Vagina (tissue), 2 donors: ENCODE measurements at regions not wholly inside any gene's neighbourhood (a gene's known extent, or its start where the extent isn't known, plus 50 kb on each side); places are given as distances from the start of the nearest gene placed in this dataset.
"Not testable (repeated sequence)": the region's sequence is repeated elsewhere in the genome, so short reads cannot be mapped to it uniquely, and the experiment has no call there.

Source experiments
- DNase-seq, 2 donors: peaks; one replicate each; pipeline ENCODE4 v3.0.0-alpha.2; 2017; ENCODE audit errors: extremely low spot score in 2 of 2
- H3K27ac ChIP-seq: fragments of 200-600 bp; sonication (generic); one replicate; pipeline ENCODE4 v1.5.1; 2019
- H3K27me3 ChIP-seq: fragments of 200-600 bp; sonication (generic); one replicate; pipeline ENCODE4 v1.5.1; 2019
- H3K36me3 ChIP-seq, 2 donors: fragments of 200-600 bp; sonication (generic); one replicate each; pipeline ENCODE4 v1.5.1; 2017 to 2019
- H3K4me1 ChIP-seq: fragments of 200-600 bp; sonication (generic); one replicate; pipeline ENCODE4 v1.5.1; 2019
- H3K4me3 ChIP-seq, 2 donors: fragments of 200-600 bp; sonication (generic); 1 replicate in 1 of 2; 2 replicates in 1 of 2; pipeline ENCODE4 v1.5.1; 2016 to 2019
- H3K9me3 ChIP-seq: fragments of 200-600 bp; sonication (generic); one replicate; pipeline ENCODE4 v1.5.1; 2019
- CTCF ChIP-seq, 3 experiments: fragments of 450-650 bp in 2 of 3; fragments of 200-600 bp in 1 of 3; sonication (generic) in 1 of 3; IDR thresholded peaks; one replicate each; pipeline ENCODE4 v1.5.1; 2017 to 2019; ENCODE audit warnings: antibody characterized with exemption in 3 of 3, mild to moderate bottlenecking in 2 of 3, moderate library complexity in 2 of 3
- POLR2A ChIP-seq, 2 donors: fragments of 450-650 bp; IDR thresholded peaks; one replicate each; pipeline ENCODE4 v1.6.1; 2017; ENCODE audit warnings: antibody characterized with exemption in 2 of 2, mild to moderate bottlenecking in 2 of 2, moderate library complexity in 2 of 2
- POLR2AphosphoS5 ChIP-seq, 2 donors: sonication (generic); formaldehyde crosslinking; IDR thresholded peaks; one replicate each; pipeline ENCODE4 v1.9.0; 2017; ENCODE audit warnings: antibody characterized with exemption in 2 of 2, mild to moderate bottlenecking in 2 of 2, low read depth in 1 of 2; ENCODE audit not compliant: insufficient read depth in 1 of 2
- intact Hi-C: fragments of 100-400 bp; cut with DNase I; formaldehyde crosslinking; loops from one replicate; pipeline ENCODE4 v1.15.1; 2023

- no peak overlapping the region for H3K27ac ChIP-seq
- no peaks in the 10 kb centered on the region for H3K27me3 ChIP-seq
- no peaks in the 10 kb centered on the region for H3K4me1 ChIP-seq
- intact Hi-C loops, result no loop called here
- no peaks in the 10 kb centered on the region for H3K9me3 ChIP-seq
- no peak for TF ChIP-seq POLR2AphosphoS5 (IDR thresholded peaks at IDR 0.05; ENCODE audit: insufficient read depth in 1 of 2, low read depth in 1 of 2)
- TF ChIP-seq CTCF (IDR thresholded peaks at IDR 0.05), result no peak
- no peak for TF ChIP-seq POLR2A (IDR thresholded peaks at IDR 0.05)
- DNase-seq, result no peak
- no peaks in the 10 kb centered on the region for H3K36me3 ChIP-seq
- H3K4me3 ChIP-seq, result no peak overlapping the region
Measured at GRCh38 chr5:106985174-106985573, 685.6 kb downstream of the EFNA5 start.

- H3K27me3 ChIP-seq, H3K4me3 ChIP-seq, H3K36me3 ChIP-seq, DNase-seq, H3K27ac ChIP-seq, H3K4me1 ChIP-seq, H3K9me3 ChIP-seq, intact Hi-C loops: not testable (repeated sequence)
Measured at GRCh38 chr5:106979178-106979577, 691.6 kb downstream of the EFNA5 start.

GRCh38 chr5:106978582-106979165 is 692.1 kb downstream of the EFNA5 start:
- H3K36me3 ChIP-seq, intact Hi-C loops, H3K9me3 ChIP-seq, H3K4me3 ChIP-seq, DNase-seq, H3K27me3 ChIP-seq, H3K27ac ChIP-seq, H3K4me1 ChIP-seq: not testable (repeated sequence)

- H3K36me3 ChIP-seq, result no peaks in the 10 kb centered on the region
- intact Hi-C loops, result no loop called here
- H3K4me1 ChIP-seq, result no peaks in the 10 kb centered on the region
- H3K9me3 ChIP-seq, result no peaks in the 10 kb centered on the region
- no peak overlapping the region for H3K27ac ChIP-seq
- no peak for TF ChIP-seq POLR2AphosphoS5 (IDR thresholded peaks at IDR 0.05; ENCODE audit: insufficient read depth in 1 of 2, low read depth in 1 of 2)
- TF ChIP-seq POLR2A (IDR thresholded peaks at IDR 0.05), result no peak
- TF ChIP-seq CTCF (IDR thresholded peaks at IDR 0.05), result no peak
- no peak for DNase-seq
- H3K27me3 ChIP-seq, result no peaks in the 10 kb centered on the region
- H3K4me3 ChIP-seq, result no peak overlapping the region
Measured at GRCh38 chr5:106976363-106976762, 694.4 kb downstream of the EFNA5 start.

- Histone ChIP-seq H3K27ac (no peak overlapping the region), H3K9me3 (no peaks in the 10 kb centered on the region), H3K27me3 (no peaks in the 10 kb centered on the region), H3K4me1 (no peaks in the 10 kb centered on the region), H3K4me3 (no peak overlapping the region), H3K36me3 (no peaks in the 10 kb centered on the region)
- intact Hi-C loops, result no loop called here
- TF ChIP-seq CTCF (IDR thresholded peaks at IDR 0.05), result no peak
- TF ChIP-seq POLR2A (IDR thresholded peaks at IDR 0.05), result no peak
- DNase-seq, result no peak
Measured at GRCh38 chr5:106974272-106974671, 696.5 kb downstream of the EFNA5 start.

- no peaks in the 10 kb centered on the region for H3K9me3 ChIP-seq
- no peak for DNase-seq
- H3K36me3 ChIP-seq, result no peaks in the 10 kb centered on the region
- no peaks in the 10 kb centered on the region for H3K4me1 ChIP-seq
- no peak for TF ChIP-seq POLR2AphosphoS5 (IDR thresholded peaks at IDR 0.05; ENCODE audit: insufficient read depth in 1 of 2, low read depth in 1 of 2)
- TF ChIP-seq CTCF (IDR thresholded peaks at IDR 0.05), result no peak
- TF ChIP-seq POLR2A (IDR thresholded peaks at IDR 0.05), result no peak
- no peaks in the 10 kb centered on the region for H3K27me3 ChIP-seq
- no peak overlapping the region for H3K4me3 ChIP-seq
- no peak overlapping the region for H3K27ac ChIP-seq
- intact Hi-C loops, result no loop called here
Measured at GRCh38 chr5:106966686-106967315, 703.9 kb downstream of the EFNA5 start.
